Stimulated activated CD4-positive, alpha-beta T cell treated with anti-CD3 and anti-CD28 coated beads, Interleukin-15, amount 100 ng/mL, for 1 hour (primary cell): ENCODE measurements at regions not wholly inside any gene's neighbourhood (a gene's known extent, or its start where the extent isn't known, plus 50 kb on each side); places are given as distances from the start of the nearest gene placed in this dataset.

ENCODE experiments used
- DNase-seq, 2 donors: peaks; one replicate each; pipeline ENCODE4 v3.0.0-alpha.2; 2020; ENCODE audit warnings: low read depth in 1 of 2, low spot score in 1 of 2

- DNase-seq = no peak
Observed at GRCh38 chr2:12199491-12200211, 453.2 kb downstream of the LPIN1 start.

- DNase-seq = no peak
Observed at GRCh38 chr2:12201369-12201768, 454.9 kb downstream of the LPIN1 start.

- DNase-seq = no peak
Observed at GRCh38 chr2:12202313-12203075, 456.1 kb downstream of the LPIN1 start.

GRCh38 chr2:12203528-12203927 is 457.1 kb downstream of the LPIN1 start:
- no peak for DNase-seq

GRCh38 chr2:12205086-12205485 is 458.7 kb downstream of the LPIN1 start:
- no peak for DNase-seq

GRCh38 chr2:12207491-12207890 is 461.1 kb downstream of the LPIN1 start:
- DNase-seq = no peak

GRCh38 chr2:12210016-12210933 is 463.8 kb downstream of the LPIN1 start:
- no peak for DNase-seq

- DNase-seq = no peak
Observed at GRCh38 chr2:12211326-12212175, 465.1 kb downstream of the LPIN1 start.

GRCh38 chr2:12212841-12213597 is 466.6 kb downstream of the LPIN1 start:
- no peak for DNase-seq

- DNase-seq = no peak
Observed at GRCh38 chr2:12217175-12217574, 470.7 kb downstream of the LPIN1 start.

GRCh38 chr2:12219761-12220160 is 473.3 kb downstream of the LPIN1 start:
- DNase-seq = no peak

- DNase-seq = no peak
Observed at GRCh38 chr2:12221584-12221983, 475.2 kb downstream of the LPIN1 start.

GRCh38 chr2:12222554-12222953 is 476.1 kb downstream of the LPIN1 start:
- no peak for DNase-seq

GRCh38 chr2:12223732-12224131 is 477.3 kb downstream of the LPIN1 start:
- DNase-seq = no peak

- DNase-seq = no peak
Observed at GRCh38 chr2:12226653-12227052, 480.2 kb downstream of the LPIN1 start.

- no peak for DNase-seq
Observed at GRCh38 chr2:12227941-12228608, 481.6 kb downstream of the LPIN1 start.

- DNase-seq = no peak
Observed at GRCh38 chr2:12231288-12231687, 484.9 kb downstream of the LPIN1 start.

- no peak for DNase-seq
Observed at GRCh38 chr2:12232876-12233275, 483.9 kb upstream of the TRIB2 start.

- no peak for DNase-seq
Observed at GRCh38 chr2:12236136-12236844, 480.4 kb upstream of the TRIB2 start.
